ENCODE measurements at regions not wholly inside any gene's neighbourhood (a gene's known extent, or its start where the extent isn't known, plus 50 kb on each side); places are given as distances from the start of the nearest gene placed in this dataset.
"Not testable (repeated sequence)": the region's sequence is repeated elsewhere in the genome, so short reads cannot be mapped to it uniquely, and the experiment has no call there.

GRCh38 chr3:74978684-74979083, 364.2 kb upstream of the CNTN3 start:
- DNase-seq (ENCODE audit: low spot score) = no peak

DNA sequence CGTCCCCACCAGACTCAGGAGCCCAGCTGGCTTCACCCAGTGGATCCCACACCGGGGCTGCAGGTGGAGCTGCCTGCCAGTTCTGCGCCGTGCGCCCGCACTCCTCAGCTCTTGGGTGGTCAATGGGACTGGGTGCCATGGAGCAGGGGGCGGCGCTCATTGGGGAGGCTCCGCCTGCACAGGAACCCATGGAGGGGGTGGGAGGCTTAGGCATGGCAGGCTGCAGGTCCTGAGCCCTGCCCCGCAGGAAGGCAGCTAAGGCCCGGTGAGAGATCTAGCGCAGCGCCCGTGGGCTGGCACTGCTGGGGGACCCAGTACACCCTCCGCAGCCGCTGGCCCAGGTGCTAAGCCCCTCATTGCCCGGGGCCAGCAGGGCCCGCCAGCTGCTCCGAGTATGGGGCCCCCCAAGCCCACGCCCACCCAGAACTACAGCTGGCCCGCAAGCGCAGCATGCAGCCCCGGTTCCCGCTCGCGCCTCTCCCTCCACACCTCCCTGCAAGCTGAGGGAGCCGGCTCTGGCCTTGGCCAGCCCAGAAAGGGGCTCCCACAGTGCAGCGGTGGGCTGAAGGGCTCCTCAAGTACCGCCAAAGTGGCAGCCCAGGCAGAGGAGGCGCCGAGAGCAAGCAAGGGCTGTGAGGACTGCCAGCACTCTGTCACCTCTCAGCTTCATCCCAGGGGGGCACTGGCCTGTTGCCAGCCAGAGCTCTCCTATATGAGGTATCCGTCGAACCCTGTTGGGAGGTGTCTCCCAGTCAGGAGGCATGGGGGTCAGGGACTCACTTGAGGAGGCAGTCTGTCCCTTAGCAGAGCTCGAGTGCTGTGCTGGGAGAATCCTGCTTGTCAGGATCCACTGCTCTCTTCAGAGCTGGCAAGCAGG, 370.8 kb upstream of the CNTN3 start:
- not testable (repeated sequence) for DNase-seq (ENCODE audit: low spot score)

DNA sequence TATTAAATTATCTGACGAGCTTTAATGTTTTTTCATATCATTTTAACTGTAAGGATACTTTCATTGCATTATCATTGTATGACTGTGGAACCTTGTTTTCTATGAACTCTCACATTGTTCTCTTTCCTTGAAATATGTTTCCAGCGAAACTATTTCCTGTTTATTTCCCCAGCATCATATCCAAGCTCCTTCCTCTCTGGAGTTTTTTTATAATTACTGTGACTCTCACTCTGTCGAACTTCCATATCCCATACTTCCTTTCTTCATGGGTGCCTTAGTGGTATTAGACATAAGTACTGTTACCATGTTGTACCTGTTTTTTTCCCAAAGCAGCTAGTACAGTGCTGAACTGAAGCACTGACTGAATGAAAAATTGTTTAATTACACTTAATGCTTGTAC, 373.6 kb upstream of the CNTN3 start:
- DNase-seq (ENCODE audit: low spot score) = no peak

- DNase-seq (ENCODE audit: low spot score) = no peak
These were observed 378.4 kb upstream of the CNTN3 start for GRCh38 chr3:74992898-74993297.

DNA sequence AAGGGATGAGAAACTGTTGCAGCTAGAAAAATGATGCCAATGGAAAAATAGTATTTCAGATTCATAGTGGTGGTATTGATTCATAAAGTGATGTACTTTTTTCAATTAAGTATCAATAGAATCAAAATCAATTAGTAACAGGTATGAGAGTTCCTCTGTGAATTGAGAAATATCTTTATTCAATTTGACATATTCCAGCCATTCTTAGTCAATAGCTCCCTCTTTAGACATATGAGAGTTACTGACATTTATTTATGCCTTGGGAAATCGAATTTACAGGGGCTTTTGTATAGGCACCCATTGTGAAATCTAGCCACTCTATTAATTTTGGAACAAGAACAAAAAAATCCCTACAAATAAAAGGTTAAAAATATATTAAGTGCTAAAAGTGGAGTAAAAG, 386.9 kb upstream of the CNTN3 start:
- peak; percentile 12 for DNase-seq (ENCODE audit: low spot score)

DNA sequence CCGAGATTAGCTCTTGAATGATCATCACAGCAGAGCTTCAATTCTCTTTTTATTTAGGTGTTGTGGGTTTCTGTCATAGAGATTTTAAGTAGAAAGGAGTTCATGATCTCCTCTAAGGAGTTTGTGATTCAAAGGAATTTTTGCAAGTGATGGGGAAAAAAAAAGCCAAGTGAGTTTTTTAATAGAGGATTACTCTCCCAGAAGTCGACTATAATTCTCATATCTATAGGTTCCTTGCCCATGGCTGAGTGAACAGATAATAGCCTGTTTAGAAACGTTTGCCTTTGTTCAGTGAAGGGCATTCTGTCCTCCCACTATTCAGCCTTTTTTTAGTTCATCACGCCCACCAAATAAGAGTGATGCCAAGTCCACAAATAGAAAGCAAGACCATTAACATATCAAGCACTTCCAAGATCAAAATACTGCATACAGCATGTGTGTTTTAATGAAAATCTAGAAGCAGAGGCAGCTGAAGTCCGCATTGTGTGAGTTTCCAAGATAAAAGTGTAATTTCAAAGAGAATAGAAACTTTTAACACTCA, 398.4 kb upstream of the CNTN3 start:
- no peak for DNase-seq (ENCODE audit: low spot score)

DNA sequence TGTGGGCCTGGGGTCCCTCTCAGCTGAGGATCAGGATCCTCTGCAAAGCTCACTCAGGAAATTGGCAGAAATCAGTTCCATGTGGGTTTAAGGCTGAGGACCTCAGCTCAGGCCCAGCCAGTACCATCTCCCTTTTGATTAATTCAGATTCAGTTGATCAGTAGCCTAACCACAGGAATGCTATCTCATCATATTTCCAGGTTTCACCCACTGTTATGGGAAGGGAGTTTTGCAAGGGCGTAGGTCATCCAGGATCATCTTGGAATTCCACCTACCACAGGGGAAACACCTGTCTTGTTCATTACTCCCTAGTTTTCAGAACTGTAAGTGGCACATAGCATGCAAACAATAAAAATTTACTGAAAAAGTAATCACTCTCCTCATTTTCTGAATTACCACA, 399.5 kb upstream of the CNTN3 start:
- DNase-seq (ENCODE audit: low spot score) = no peak

- no peak for DNase-seq (ENCODE audit: low spot score)
These were observed 400.8 kb upstream of the CNTN3 start for GRCh38 chr3:75015280-75015679.

DNA sequence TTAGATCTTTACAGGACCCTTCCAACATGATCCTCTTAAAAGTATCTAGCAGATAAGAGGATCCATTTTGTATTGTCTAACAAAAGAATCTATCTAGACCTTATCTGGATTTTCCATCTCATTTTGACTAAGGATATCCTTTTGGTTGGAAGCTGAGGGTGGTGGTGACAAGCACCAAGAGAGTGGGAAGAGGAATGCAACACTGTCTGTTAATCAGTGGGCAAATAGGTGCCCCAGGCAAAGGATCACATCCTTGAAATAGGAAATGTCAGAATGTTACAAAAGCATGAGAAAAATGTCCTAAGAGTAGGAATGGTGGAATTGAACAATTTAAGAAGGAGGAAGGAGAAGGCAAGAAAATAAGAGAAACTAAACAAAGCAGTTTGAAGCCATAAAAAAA, 420.7 kb upstream of the CNTN3 start:
- no peak for DNase-seq (ENCODE audit: low spot score)

- DNase-seq (ENCODE audit: low spot score) = no peak
These were observed 428.5 kb upstream of the CNTN3 start for GRCh38 chr3:75042941-75043340.

DNA sequence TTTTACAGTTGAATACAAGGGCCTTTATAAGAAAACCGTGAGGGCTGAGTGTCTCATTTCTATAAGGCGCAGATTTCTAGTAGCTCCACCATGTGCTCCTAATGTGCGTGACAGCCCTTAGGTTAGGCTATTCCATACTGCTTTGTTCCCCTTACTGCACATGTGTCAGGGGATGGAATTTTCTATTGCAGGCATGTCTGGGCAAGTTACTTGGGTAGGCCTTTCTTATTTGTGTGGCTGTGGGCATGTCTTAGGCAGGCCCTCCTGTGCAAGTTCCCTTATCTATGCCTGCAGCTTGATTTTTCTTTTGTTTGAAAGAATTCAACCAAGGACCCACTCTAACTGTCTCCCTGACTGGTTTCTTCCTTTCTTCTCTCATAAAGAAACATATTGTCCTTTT, 434.2 kb upstream of the CNTN3 start:
- no peak for DNase-seq (ENCODE audit: low spot score)

DNA sequence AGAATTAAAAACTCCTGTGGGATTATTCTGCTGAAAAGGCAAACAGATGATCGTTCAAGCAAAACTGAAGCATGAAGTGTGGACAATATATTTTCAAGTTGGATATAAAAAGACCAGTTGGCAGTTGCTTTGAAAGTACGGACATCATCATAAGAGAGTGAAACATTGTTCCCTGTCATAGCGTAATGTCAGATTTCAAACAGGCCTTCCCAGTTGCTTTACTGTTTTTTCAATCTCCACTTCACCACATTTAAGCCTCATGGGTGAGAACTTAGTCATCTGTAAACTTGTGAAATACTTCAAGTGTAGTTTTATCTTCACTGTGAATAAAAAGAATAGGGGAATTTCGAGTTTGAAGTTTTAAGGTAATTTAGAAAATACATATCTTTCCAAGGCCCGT, 435.1 kb upstream of the CNTN3 start:
- DNase-seq (ENCODE audit: low spot score) = no peak

DNA sequence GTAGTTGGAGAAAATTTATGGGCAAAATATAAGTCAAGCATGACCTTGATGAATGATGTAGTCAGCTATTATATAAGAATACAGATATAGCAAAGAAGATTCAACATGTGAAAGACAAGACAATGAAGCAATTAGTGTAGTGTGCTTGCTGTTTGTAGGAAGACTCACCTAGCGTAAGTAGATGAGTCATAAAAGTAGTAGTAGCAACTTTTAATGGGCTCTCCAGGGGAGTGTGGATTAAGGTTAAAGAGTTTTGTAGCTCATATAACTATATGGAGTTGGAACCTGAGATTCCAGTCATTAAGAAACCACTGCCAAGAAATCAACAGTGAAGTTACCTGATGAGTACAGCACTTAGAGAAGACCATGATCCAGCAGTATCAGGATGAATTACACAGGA, 444.7 kb upstream of the CNTN3 start:
- DNase-seq (ENCODE audit: low spot score) = no peak

- no peak for DNase-seq (ENCODE audit: low spot score)
These were observed 447.3 kb upstream of the CNTN3 start for GRCh38 chr3:75061806-75062205.

DNA sequence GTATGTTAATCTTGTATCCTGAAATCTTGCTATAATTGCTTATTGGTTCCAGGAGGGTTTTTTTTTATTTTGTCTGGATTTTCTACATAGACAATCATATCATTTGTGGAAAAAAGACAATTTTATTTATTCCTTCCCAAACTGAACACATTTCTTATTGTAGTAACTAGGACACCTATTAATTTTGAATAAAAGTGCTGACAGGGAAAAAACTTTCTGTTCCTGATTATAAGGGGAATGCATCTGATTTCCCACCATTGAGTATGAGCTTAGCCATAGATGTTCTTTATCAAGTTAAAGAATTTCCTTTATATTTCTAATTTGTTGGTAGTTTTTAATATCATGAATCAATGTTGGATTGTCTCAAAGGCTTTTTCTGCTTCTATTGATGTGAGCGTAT, 460.7 kb upstream of the CNTN3 start:
- DNase-seq (ENCODE audit: low spot score) = no peak

- peak; percentile 20 for DNase-seq (ENCODE audit: low spot score)
These were observed 462.0 kb upstream of the CNTN3 start for GRCh38 chr3:75076481-75076880.

GRCh38 chr3:75078290-75078689, 463.8 kb upstream of the CNTN3 start:
- no peak for DNase-seq (ENCODE audit: low spot score)

- no peak for DNase-seq (ENCODE audit: low spot score)
These were observed 468.4 kb upstream of the CNTN3 start for GRCh38 chr3:75082845-75083244.

DNA sequence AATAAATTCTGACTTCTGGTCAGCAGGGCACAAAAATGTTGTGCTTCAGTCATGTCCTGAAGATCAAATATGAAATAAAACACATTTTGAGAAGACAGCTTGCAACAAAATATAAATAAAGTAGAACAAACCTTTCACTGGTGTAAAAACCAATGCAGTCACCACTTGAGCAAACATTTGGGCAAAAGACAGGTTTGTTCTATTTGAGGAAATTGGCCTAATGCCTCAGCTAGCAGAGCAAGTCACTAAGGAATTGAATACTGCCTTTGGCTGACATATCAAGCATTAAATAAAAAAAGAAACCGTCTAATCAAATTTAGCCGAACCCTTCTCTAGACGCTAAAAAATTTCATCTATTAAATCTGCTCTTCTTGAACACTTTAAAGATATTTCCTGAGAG, 475.4 kb upstream of the CNTN3 start:
- DNase-seq (ENCODE audit: low spot score) = peak; percentile 5

DNA sequence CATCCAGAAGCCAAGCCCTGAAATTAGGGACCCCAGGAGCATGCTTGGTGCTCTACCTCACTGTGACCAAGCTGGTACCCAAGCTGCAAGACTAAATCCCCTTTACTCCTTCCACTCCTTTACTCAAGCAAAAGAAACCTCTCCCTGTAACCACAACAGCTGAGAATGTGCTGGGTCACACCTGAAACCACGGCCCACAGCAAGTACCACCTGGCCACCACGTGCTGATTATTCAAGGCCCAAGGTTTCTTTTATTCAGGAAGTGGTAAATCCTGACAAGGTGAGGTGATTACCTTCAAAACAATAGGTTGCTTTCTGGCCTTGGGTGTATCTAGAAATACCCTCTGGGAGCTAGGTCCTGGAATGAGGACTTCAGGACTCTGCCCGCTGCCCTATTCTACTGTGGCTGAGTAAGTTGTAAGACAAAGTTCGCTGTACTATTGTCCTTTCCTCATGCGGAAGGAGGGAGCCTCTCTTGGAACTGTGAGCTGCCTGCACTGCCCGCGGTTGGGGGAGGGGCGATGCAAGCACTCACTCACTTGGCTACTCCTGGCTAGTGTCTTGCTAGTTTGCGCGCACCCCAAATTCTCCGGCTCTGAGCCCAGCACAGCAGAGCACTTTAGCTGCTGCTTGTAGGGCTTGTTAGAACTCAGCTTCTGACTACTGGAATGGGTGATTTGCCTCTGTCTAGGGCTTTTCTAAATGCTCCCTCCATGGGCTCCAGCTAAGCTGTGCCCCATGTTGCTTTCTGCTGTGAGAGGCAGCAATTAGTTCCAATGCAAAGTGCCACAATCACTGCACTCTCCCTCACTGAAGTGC, 487.1 kb upstream of the CNTN3 start:
- DNase-seq (ENCODE audit: low spot score) = no peak

GRCh38 chr3:75110741-75111140, 496.3 kb upstream of the CNTN3 start:
- DNase-seq (ENCODE audit: low spot score) = no peak

DNA sequence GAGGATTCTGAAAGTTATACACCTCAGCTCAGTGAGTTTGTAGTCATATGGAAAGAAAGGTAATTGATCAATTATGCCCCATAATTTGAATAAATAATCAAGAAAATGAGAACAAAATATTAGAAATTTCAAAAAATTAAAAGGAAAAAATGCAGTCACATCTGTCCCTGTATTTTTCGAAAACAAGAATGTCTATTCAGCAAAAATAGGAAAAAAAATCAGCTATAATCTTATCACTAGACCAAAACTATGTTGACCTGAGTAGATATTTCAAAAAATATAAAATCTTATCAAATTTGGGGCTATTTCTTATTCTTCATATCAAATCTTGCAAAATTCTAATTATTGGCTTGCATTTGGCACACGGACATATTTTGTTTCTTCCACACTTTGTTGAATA, 501.2 kb upstream of the CNTN3 start:
- no peak for DNase-seq (ENCODE audit: low spot score)

DNA sequence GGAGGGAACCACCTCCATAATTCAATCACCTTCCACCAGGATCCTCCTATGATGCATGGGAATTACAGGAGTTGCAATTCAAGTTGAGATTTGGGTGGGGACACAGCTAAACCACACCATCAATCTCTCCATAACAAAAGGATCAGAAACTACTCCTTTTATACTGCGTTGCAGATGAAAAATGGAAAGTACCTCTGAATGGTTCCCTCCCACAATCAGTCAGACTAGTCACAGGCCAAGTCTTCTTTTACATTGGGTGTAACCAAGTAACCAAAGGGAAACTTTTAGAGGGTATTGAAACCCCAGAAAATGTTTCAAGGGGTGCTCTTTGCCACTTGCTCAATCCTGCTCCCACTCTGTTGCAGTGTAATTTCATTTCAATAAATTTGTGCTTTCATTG, 504.3 kb upstream of the CNTN3 start:
- DNase-seq (ENCODE audit: low spot score) = no peak

Measured in Ammon's horn (tissue), 1 donor.